ENCODE measurements at regions not wholly inside any gene's neighbourhood (a gene's known extent, or its start where the extent isn't known, plus 50 kb on each side); places are given as distances from the start of the nearest gene placed in this dataset.

GRCh38 chr13:73672492-73672891, 461.7 kb downstream of the KLF12 start (continued):
- no peak for TF ChIP-seq ZNF18 (tag by site-specific recombination; IDR thresholded peaks at IDR 0.05)

- H3K27ac ChIP-seq (ENCODE audit: extremely low read depth, low read depth, low read length) = no peak overlapping the region
- no peak for TF ChIP-seq GLI2 (tag by site-specific recombination; IDR thresholded peaks at IDR 0.05; ENCODE audit: borderline replicate concordance, low read depth)
- no peak for TF ChIP-seq ZFP37 (tag by site-specific recombination; IDR thresholded peaks at IDR 0.05)
- no peak for TF ChIP-seq ZNF518A (tag by site-specific recombination; conservative IDR thresholded peaks at IDR 0.05; ENCODE audit: low read depth)
- no peak for TF ChIP-seq GLIS2 (tag by site-specific recombination; IDR thresholded peaks at IDR 0.05)
- no peak for TF ChIP-seq ZNF670 (tag by site-specific recombination; IDR thresholded peaks at IDR 0.05; ENCODE audit: low read depth)
- TF ChIP-seq INSM2 (tag by site-specific recombination; IDR thresholded peaks at IDR 0.05) = no peak
- TF ChIP-seq ZNF416 (tag by site-specific recombination; IDR thresholded peaks at IDR 0.05) = no peak
- TF ChIP-seq ZXDB (tag by site-specific recombination; IDR thresholded peaks at IDR 0.05) = no peak
- no peaks in the 10 kb centered on the region for H3K36me3 ChIP-seq (ENCODE audit: control insufficient read depth in 2 of 2, insufficient read depth in 1 of 2, low read length in 2 of 2)
- ChIA-PET CTCF (interaction anchor here (0.6 kb wide), 1 partner anchor 42 kb away, joined by 4 read pairs; no protein-coding TSS in a partner anchor), POLR2A (no interaction called here)
- H3K4me3 ChIP-seq (ENCODE audit: low read depth, low read length) = no peak overlapping the region
- no peaks in the 10 kb centered on the region for H3K9me3 ChIP-seq (ENCODE audit: control insufficient read depth, insufficient read depth, low read depth, low read length)
- no peaks in the 10 kb centered on the region for H3K4me1 ChIP-seq (ENCODE audit: control insufficient read depth, insufficient read depth, low read length)
These were observed 462.5 kb downstream of the KLF12 start for GRCh38 chr13:73671732-73672131.

- no peak for TF ChIP-seq TCF7L2 (IDR thresholded peaks at IDR 0.05; ENCODE audit: borderline replicate concordance, low read depth, low read length)
- TF ChIP-seq ZNF433 (tag by site-specific recombination; IDR thresholded peaks at IDR 0.05; ENCODE audit: low read depth) = no peak
- no peak for TF ChIP-seq ZNF792 (tag by site-specific recombination; IDR thresholded peaks at IDR 0.05)
- no peak for TF ChIP-seq ZNF664 (tag by site-specific recombination; IDR thresholded peaks at IDR 0.05)
- Histone ChIP-seq H3K4me1 (ENCODE audit: control insufficient read depth, insufficient read depth, low read length) (no peaks in the 10 kb centered on the region), H3K27ac (ENCODE audit: extremely low read depth, low read depth, low read length) (no peak overlapping the region), H3K36me3 (ENCODE audit: control insufficient read depth in 2 of 2, insufficient read depth in 1 of 2, low read length in 2 of 2) (no peaks in the 10 kb centered on the region), H3K9me3 (ENCODE audit: control insufficient read depth, insufficient read depth, low read depth, low read length) (no peaks in the 10 kb centered on the region), H3K4me3 (ENCODE audit: low read depth, low read length) (no peak overlapping the region)
- ChIA-PET POLR2A (no interaction called here), CTCF (no interaction called here)
These were observed 463.2 kb downstream of the KLF12 start for GRCh38 chr13:73671011-73671410.

Measured in HEK293 (cell line).